GM18519 (cell line): ENCODE measurements at regions not wholly inside any gene's neighbourhood (a gene's known extent, or its start where the extent isn't known, plus 50 kb on each side); places are given as distances from the start of the nearest gene placed in this dataset.
"Not testable (repeated sequence)": the region's sequence is repeated elsewhere in the genome, so short reads cannot be mapped to it uniquely, and the experiment has no call there.

Experiments used
- ATAC-seq: cut with Tn5 transposase; IDR thresholded peaks from one replicate; pipeline ENCODE4 v1.9.1; 2021; ENCODE audit warnings: mild to moderate bottlenecking, moderate library complexity; ENCODE audit not compliant: unreplicated experiment, low FRiP score

DNA sequence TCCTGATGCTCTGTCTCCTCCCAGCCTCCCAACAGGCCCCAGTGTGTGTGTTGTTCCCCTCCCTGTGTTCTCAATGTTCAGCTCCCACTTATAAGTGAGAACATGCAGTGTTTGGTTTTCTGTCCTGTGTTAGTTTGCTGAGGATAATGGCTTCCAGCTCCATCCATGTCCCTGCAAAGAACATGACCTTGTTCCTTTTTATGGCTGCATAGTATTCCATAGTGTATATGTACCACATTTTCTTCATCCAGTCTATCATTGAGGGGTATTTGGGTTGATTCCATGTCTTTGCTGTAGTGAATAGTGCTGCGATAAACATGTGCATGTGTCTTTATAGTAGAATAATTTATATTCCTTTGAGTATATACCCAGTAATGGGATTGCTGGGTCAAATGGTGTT is 150.4 kb downstream of the KLF6 start:
- ATAC-seq, result not testable (repeated sequence)

DNA sequence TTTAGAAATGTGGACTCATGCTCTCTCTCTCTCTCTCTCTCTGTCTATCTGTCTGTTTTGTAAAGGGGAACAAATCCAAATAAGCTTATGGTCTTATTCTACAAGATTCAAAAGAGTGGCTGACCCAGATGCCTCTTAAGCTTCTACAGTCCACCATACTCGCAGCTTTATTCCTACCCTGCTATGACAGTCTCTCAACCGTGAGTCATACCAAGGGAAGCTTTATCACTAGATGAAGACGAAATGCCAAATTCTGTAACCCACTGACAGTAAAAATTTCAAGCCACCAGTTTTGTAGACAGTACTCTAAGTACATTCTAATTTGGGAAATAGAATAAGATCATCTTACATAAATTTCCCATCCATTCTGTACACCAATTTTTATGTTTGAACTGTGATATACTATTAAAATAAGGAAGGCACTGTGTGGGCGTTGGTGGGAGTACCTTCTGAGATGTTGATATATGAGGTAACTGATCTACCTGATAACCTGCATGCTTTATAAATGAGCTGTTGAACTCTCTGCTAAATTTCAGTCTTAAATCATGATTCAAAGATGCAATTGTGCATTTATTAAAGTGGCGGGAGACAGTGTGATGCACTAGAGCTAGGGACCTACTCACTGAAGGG is 153.2 kb downstream of the KLF6 start:
- no peak for ATAC-seq

DNA sequence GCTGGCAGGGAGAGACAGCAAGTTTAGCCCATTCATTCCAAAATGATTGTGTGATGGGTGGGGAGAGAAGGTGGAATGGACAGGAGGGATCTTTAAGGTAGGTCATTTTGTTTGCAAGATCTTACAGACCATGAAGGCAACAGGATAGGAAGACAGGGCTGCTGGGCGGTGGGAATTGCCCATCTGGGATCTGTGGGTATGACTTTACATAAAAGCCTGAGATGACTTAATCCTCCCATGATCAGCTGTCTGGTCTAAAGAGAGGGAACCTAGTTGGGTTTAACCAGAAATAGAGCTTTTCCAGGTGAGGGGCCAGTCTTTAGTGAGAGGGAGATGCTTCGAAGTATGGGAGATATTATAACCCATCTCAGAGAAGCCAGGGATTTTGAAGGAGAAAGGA is 153.7 kb downstream of the KLF6 start:
- ATAC-seq, result no peak

DNA sequence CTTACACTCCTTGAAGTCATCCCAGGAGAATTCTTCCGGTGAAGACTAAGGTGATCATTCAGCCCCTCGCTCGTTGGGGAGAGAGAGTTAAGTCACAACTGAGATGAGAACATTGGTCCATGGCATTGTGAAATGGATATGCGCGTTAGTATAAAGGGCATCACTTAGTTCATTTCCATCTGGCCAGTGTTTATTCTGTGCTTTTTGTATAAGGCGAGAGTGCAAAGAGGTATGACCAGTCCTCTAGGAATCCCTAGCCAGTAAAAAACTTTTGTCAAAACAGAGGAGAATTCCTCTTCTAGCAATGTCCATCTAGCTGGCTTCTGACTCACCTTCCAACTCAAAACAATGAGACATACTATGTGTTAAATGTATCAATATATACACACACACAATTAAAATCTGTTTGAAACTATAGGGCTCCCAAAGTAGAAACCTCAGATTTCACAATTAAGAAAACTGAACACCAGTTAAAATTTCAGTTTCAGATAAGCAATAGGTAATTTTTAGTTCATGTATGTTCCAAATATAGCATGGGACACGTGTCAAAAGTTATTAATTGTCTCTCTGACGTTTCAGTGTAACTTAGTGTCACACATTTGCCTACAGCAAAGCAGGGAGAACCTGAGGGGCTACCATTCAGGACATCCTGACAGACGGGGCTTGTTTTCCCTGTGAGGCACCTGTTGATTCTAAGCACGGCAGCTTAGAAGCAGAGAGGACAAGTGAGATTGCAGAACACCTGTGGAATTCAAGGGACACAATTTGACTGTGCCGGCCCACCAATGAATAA is 158.9 kb downstream of the KLF6 start:
- peak; percentile 66 for ATAC-seq

DNA sequence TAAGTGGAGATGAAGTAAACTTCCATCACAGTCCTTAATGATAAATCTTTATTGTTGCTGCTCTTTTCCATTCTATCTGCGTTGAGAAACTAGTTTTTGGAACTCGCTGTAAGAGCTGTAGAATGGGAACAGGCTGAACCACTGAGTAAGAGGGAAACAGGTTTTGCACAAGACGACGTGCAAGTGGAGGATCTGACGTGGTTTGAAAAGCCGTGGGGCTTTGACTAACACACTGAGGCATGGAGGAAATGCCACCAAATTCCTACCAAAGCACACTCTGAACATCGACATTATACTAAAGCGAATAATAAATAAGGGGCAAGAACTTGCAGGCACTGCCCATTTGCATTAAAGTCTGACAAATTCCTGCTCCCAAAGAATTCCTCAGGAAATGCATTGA is 160.6 kb downstream of the KLF6 start:
- no peak for ATAC-seq

DNA sequence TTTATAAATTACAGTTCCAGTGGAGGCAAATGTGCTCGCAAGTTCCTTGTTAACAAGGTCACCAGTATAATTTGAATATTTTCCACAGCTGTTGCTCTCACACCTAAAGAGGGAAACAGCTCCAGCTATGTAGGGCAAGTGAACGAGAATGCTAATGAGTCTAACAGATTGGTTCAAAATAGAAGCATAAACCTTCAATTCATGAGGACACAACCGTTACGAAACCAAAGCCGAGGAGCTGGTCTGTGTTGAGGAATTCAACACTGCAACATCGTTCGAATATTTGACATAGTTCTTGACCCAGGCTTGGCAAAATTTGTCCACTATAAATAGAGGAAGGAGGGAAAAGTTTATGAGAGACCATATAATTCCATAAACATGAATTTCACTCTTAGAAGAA is 161.3 kb downstream of the KLF6 start:
- ATAC-seq, result no peak

DNA sequence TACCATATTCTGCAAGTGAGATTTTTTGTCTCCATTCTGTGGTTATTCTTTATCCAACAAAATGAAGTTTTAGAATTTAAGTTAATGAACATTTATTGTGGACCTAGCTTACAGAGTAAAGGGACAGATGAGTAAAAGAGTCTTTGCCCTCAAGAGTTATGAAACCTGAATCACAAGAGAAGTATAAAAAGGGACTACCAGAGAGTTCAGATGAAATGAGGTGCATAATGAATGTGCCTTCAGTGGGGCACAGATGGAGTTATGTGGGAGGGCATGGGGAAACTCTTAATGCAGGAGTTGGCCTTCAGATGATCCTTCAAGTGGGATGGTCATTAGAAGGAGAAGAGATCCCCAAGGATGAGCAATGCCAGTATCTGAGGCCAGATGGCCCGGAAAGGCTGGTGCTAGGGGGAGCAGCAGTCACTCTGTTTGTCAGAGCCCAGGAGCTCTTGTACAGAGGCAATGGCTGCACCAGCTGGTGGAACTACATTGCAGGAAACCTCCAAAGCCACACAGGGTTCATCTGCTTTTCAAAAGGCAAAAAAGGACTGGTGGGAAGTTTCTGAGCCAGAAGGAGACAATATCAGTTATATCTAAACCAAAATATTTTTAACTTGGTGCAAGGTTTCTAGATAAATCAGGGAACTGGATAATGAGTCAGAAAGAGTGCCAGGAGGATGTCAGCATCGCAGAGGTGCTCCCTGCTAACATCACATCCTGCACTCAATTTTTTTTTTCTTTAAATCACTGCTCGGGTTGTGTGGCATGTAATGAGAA is 162.0 kb downstream of the KLF6 start:
- no peak for ATAC-seq

DNA sequence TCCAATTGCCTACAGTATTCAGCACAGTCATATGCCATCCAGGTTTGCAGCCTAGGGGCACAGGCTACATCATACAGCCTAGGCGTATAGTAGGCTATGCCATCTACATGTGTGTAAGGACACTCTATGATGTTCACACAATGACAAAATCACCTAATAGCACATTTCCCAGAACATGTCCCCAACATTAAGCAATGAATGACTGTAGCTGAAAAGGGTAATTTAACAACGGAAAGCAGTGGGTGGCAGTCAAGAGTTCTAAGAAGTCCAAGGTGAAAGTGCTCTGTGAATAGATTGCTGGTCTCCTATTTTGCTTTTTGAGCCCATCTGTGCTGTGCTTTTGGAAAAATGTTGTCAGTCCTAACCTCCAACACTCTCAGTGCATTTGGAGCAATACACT is 162.6 kb downstream of the KLF6 start:
- no peak for ATAC-seq

DNA sequence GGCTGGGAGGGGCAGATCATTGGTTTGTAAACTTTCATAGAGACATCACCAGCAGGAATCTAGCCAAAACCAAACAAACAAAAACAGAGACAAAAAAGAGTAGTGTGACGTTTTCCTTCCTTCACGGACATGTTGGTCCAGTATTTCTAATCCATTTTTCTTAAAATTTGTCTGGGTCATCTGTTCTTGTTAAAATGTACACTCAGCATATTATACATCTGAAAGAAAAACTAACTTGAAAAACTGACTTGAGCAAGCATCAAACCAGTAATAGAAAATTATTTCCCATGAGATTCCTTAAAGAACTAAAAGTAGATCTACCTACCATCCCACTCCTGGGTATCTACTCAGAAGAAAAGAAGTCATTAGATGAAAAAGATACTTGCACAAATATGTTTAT is 164.2 kb downstream of the KLF6 start:
- ATAC-seq, result no peak

DNA sequence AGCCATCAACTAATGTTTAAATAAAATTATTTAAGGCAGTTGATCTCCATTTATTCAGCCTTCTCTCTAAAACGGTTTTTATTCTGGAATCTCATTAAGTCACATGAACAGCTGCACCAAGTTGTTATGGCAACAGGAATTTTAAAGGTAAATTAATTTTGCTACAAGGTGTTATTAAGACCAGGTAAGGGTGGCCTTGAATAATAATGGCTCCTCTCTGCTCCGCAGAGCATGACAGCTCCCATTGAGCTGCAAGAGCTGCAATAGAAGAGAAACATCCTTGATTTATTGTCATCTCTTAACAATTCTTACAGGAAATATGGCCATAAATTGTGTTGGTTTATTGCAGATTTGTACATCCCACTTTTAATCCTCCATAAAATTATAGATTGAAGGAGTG is 165.8 kb downstream of the KLF6 start:
- no peak for ATAC-seq

DNA sequence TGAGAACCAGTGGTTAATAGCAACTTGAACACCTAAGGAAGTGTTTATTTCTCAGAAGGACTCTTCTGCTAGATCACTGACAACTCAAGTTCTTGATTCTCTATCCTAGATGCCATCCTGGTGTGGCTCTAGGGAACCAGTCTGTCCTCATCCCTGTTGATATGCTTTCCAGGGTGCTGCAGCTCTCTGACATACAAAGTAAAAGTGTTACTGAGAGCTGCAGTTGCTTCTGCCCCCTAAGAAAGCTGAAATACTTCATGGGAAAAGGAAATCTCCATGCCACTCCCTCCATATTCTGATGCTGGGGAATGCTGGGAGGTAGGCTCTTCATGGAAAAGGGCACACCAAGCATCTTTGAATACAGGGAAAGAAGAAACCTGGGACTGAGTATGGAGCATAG is 168.1 kb downstream of the KLF6 start:
- no peak for ATAC-seq

DNA sequence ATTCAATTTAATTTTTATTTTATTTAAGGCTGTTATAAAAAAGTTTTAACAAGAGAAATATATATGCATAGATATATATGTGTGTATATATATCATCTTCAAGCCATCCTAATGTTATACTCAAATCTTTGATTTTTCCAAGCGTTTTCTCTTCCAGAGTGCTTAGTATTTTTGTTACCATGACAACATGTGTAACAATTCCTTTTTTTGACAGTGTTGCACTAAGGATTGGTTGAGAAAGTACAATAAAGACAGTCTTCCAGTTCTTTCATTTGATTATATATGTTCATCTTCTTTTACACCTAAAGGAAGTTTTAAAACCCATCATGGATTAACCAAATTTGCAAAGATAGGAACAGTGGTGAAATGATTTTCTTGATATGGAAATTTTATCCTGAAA is 171.7 kb downstream of the KLF6 start:
- ATAC-seq, result no peak

DNA sequence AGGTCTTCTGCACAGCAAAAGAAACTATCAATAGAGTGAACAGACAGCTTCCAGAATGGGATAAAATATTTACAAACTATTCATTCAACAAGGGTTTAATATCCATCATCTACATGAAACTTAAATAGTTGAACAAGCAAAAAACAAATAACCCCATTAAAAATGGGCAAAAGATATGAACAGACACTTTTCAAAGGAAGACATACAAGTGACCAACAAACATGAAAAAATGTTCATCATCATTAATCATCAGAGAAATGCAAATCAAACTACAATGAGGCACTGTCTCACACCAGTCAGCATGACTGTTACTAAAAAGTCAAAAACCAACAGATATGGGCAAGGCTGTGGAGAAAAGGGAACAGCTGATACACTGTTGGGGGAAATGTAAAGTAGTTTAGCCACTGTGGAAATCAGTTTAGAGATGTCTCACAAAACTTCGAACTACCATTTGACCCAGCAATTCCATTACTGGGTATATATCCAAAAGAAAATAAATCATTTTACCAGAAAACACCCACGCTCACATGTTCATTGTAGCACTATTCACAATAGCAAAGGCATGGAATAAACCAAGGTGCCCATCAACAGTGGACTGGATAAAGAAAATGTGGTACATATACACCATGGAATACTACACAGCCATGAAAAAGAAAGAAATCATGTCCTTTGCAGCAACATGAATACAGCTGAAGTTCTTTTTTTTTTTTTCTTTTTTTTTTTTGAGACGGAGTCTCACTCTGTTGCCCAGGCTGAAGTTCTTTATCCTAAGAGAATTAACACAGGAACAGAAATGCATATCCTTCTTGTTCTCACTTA is 172.6 kb downstream of the KLF6 start:
- no peak for ATAC-seq

DNA sequence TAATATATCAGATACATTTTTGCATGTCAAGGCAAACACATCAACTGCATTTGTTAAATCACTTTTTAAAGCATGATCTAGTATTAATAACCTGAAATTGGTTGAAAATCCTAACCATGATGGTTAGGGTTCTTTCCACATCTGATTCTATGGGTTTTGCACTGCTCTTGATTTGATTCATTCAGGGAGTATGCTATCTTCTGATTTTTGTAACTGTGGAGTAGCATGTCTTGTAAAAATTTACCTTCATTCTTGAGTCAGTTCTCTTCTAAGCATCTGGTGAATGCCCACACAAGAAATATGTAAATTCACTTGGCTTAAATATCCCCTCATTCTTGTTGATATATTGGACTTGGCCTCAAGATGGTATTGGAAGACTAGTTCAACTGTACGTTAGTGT is 178.7 kb downstream of the KLF6 start:
- no peak for ATAC-seq

DNA sequence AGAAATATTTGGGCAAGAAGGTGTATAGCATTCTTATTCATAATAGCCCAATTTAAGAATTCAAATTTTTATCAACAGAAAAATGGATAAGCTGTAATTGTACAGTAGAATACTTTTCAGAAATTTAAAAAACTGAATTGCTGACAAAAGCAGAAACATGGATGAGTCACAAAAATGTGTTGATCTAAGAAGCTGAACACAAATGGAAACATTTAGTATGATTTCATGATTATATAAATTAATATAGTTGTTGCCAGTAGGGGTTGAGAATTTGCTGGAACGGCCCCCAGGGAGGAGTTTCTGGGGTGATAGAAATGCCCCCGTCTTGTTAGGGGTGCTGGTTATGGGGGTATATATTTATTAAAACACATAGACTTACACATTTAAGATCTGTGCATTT is 179.1 kb downstream of the KLF6 start:
- ATAC-seq, result no peak

DNA sequence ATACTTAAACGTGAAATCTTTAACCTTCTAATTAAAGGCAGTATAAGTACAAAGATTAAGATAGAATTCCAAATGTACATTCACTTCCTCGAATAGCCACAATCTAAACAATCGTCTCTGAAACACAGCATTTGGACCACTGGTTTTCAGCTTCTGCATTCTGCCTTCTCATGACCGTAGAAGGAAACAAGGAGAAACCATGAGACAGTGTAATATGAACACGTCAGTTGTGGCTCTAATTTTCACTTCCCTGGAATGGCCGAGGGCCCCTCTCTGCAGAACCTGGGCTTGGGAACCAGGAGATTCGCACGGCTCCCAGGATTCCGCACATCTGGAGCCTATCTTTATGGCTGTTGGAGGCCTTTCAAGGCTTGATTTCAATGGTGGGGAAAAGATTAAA is 189.3 kb downstream of the KLF6 start:
- ATAC-seq, result no peak

DNA sequence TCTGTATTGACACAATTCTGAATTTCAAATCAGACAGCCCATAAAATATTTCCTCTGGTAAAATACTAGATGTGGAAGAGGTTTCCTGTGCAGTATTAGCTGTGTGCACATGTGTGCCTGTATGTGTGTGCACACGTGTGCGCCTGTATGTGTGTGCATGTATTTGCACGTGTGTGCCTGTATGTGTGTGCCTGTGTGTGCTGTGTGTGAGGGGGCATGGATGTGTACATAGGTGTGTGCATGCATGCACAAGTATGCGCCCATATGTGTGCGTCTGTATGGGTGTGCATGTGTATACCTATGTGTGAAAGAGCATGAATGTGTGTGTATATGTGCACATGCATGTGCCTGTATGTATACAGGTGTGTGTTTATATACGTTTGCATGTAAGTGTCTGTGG is 191.4 kb downstream of the KLF6 start:
- ATAC-seq, result no peak

DNA sequence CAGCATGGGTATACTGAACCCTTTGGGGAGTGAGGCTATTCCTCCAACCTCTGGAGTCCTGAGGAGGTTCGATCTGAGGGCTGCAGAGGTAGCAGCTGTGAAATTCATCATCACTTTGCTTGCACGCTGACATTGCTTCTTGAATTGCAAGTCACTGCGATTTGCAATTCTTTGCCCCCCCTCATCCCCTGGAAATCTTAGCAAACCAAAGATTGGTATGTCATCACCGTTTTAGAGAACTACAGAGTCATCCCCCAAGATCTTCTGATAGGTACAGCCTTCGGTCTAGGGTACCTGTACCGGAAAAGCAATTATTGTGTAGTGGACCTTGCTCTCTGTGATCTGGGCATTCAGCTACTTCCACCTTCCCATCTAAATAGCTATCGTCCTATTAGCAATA is 192.6 kb downstream of the KLF6 start:
- no peak for ATAC-seq

DNA sequence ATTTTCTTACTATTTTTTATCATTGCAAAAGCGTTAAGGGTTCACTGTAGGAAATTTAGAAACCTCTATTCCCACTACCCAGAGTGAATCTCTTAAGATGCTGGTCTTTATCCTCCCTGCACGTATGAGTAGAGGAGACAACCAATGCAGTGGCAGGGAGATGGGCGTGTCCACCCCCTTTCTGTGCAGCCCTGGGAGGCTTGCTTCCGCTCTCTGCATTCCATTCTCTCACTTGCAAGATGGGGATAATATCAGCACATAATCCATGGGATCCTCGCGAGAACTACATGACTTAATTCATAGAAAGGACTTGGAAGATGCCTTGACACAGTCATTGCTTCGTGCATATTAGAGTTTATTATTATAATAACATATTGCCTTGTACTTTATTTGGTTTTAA is 196.2 kb downstream of the KLF6 start:
- ATAC-seq, result no peak

DNA sequence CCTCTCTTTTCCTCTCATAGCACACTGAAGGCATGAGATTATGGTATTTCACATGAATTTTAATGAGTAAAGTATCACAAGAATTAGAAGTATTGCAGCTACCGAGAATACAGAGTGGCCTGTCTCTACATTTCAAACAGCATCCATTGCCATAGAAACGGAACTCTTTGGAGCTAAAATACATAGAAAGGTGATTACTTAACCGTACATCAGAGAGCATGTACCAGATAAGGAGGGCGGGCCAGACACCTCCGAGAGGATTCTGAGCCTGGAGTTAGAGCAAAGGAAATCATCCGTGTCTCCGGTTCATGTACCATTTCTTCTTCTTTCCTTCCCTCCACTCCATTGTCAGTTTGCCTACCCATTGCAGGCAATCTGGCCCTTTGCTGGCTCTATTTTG is 196.7 kb downstream of the KLF6 start:
- ATAC-seq, result no peak
